ENCODE measurements at regions not wholly inside any gene's neighbourhood (a gene's known extent, or its start where the extent isn't known, plus 50 kb on each side); places are given as distances from the start of the nearest gene placed in this dataset.

- H3K27me3 ChIP-seq (ENCODE audit: insufficient read depth, low read length) = peaks cover 3% of the 10 kb centered on the region; the same call in 1 of the 2 replicates
- intact Hi-C loops (cut with micrococcal nuclease) = no loop called here
- H3K79me2 ChIP-seq (ENCODE audit: insufficient read depth, low read length) = no peaks in the 10 kb centered on the region
- H3K9me2 ChIP-seq (ENCODE audit: insufficient read depth) = no peaks in the 10 kb centered on the region
- ATAC-seq = no peak
- H3K9ac ChIP-seq (ENCODE audit: low read length) = no peak overlapping the region
- no peaks in the 10 kb centered on the region for H3K4me1 ChIP-seq (ENCODE audit: control insufficient read depth in 1 of 2, insufficient read depth in 2 of 2, low read length in 2 of 2)
- BruUV-seq (replicated peaks) = no TSS peak
- ChIA-PET POLR2A (no interaction called here), RAD21 (ENCODE audit: low non-redundant PET in 1 of 2, low total read pairs in 2 of 2, uncharacterized antibody in 2 of 2, unreplicated experiment in 2 of 2) (no interaction called here), CTCF (no interaction called here)
- H3K27ac ChIP-seq (ENCODE audit: low read depth, low read length) = no peak overlapping the region
- no peaks in the 10 kb centered on the region for H3K36me3 ChIP-seq (ENCODE audit: control insufficient read depth in 1 of 2, insufficient read depth in 2 of 2, low read length in 2 of 2)
- no peak for DNase-seq (ENCODE audit: low read depth, low spot score)
- H3K4me3 ChIP-seq (replicated peaks in 1 of 2; ENCODE audit: low read depth in 1 of 2, low read length in 2 of 2) = no peak overlapping the region
- no peaks in the 10 kb centered on the region for H4K20me1 ChIP-seq (ENCODE audit: insufficient read depth)
- no peaks in the 10 kb centered on the region for H3K9me3 ChIP-seq (ENCODE audit: control insufficient read depth in 1 of 2, insufficient read depth in 1 of 2, low read depth in 1 of 2, low read length in 2 of 2)
- H2AFZ ChIP-seq (ENCODE audit: low read depth, low read length, poor library complexity, severe bottlenecking) = no peak overlapping the region
- no peak overlapping the region for H3K4me2 ChIP-seq (ENCODE audit: low read length)
- no peak for TF ChIP-seq ELF1 (IDR thresholded peaks at IDR 0.05; ENCODE audit: borderline replicate concordance, low read depth)
- TF ChIP-seq MAX (IDR thresholded peaks at IDR 0.05) = no peak
- TF ChIP-seq SP1 (IDR thresholded peaks at IDR 0.05; ENCODE audit: low read depth) = no peak
- TF ChIP-seq ZFX (IDR thresholded peaks at IDR 0.05) = no peak
- TF ChIP-seq FOSL1 (IDR thresholded peaks at IDR 0.05; ENCODE audit: low read depth) = no peak
- TF ChIP-seq, protein P1, sequence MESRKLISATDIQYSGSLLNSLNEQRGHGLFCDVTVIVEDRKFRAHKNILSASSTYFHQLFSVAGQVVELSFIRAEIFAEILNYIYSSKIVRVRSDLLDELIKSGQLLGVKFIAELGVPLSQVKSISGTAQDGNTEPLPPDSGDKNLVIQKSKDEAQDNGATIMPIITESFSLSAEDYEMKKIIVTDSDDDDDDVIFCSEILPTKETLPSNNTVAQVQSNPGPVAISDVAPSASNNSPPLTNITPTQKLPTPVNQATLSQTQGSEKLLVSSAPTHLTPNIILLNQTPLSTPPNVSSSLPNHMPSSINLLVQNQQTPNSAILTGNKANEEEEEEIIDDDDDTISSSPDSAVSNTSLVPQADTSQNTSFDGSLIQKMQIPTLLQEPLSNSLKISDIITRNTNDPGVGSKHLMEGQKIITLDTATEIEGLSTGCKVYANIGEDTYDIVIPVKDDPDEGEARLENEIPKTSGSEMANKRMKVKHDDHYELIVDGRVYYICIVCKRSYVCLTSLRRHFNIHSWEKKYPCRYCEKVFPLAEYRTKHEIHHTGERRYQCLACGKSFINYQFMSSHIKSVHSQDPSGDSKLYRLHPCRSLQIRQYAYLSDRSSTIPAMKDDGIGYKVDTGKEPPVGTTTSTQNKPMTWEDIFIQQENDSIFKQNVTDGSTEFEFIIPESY (IDR thresholded peaks at IDR 0.05; ENCODE audit: extremely low read depth, insufficient replicate concordance, low read length) = no peak
- no peak for TF ChIP-seq EZH2 (IDR thresholded peaks at IDR 0.05)
Measured at GRCh38 chr9:87085073-87085472, 137.8 kb upstream of the GAS1 start.

- intact Hi-C loops (cut with micrococcal nuclease) = no loop called here
- TF ChIP-seq EZH2phosphoT487 (IDR thresholded peaks at IDR 0.05; ENCODE audit: borderline replicate concordance) = no peak
- no peak for TF ChIP-seq POLR2A (IDR thresholded peaks at IDR 0.05; ENCODE audit: borderline replicate concordance, extremely low read depth, insufficient read depth, insufficient read length)
- TF ChIP-seq CEBPB (IDR thresholded peaks at IDR 0.05; ENCODE audit: low read depth) = no peak
- TF ChIP-seq SP1 (IDR thresholded peaks at IDR 0.05; ENCODE audit: low read depth) = no peak
- TF ChIP-seq SIN3A (IDR thresholded peaks at IDR 0.05; ENCODE audit: low read depth) = no peak
- no peak for TF ChIP-seq RAD21 (IDR thresholded peaks at IDR 0.05; ENCODE audit: low read depth)
- H3K36me3 ChIP-seq (ENCODE audit: control insufficient read depth in 1 of 2, insufficient read depth in 2 of 2, low read length in 2 of 2) = no peaks in the 10 kb centered on the region
- H3K9ac ChIP-seq (ENCODE audit: low read length) = no peak overlapping the region
- no peak overlapping the region for H3K27ac ChIP-seq (ENCODE audit: low read depth, low read length)
- ATAC-seq = no peak
- H2AFZ ChIP-seq (ENCODE audit: low read depth, low read length, poor library complexity, severe bottlenecking) = no peak overlapping the region
- no peak overlapping the region for H3K4me3 ChIP-seq (replicated peaks in 1 of 2; ENCODE audit: low read depth in 1 of 2, low read length in 2 of 2)
- H3K9me2 ChIP-seq (ENCODE audit: insufficient read depth) = no peaks in the 10 kb centered on the region
- H3K27me3 ChIP-seq (ENCODE audit: insufficient read depth, low read length) = peaks cover 3% of the 10 kb centered on the region; the same call in 1 of the 2 replicates
- ChIA-PET RAD21 (ENCODE audit: low non-redundant PET in 1 of 2, low total read pairs in 2 of 2, uncharacterized antibody in 2 of 2, unreplicated experiment in 2 of 2) (no interaction called here), POLR2A (no interaction called here), CTCF (no interaction called here)
- no peaks in the 10 kb centered on the region for H3K9me3 ChIP-seq (ENCODE audit: control insufficient read depth in 1 of 2, insufficient read depth in 1 of 2, low read depth in 1 of 2, low read length in 2 of 2)
- no peak overlapping the region for H3K4me2 ChIP-seq (ENCODE audit: low read length)
- no peaks in the 10 kb centered on the region for H3K4me1 ChIP-seq (ENCODE audit: control insufficient read depth in 1 of 2, insufficient read depth in 2 of 2, low read length in 2 of 2)
- no peaks in the 10 kb centered on the region for H3K79me2 ChIP-seq (ENCODE audit: insufficient read depth, low read length)
- DNase-seq (ENCODE audit: low read depth, low spot score) = no peak
- no peaks in the 10 kb centered on the region for H4K20me1 ChIP-seq (ENCODE audit: insufficient read depth)
- no TSS peak for BruUV-seq (replicated peaks)
Measured at GRCh38 chr9:87085521-87085920, 138.2 kb upstream of the GAS1 start.

Measured in HCT116 (cell line).